ENCODE measurements at regions not wholly inside any gene's neighbourhood (a gene's known extent, or its start where the extent isn't known, plus 50 kb on each side); places are given as distances from the start of the nearest gene placed in this dataset.

GRCh38 chr4:73683033-73683432 is 57.3 kb upstream of the CXCL8 start:
- BruUV-seq (replicated peaks) = no TSS peak
- Histone ChIP-seq H3K36me3 (ENCODE audit: control insufficient read depth in 2 of 2, insufficient read depth in 2 of 2, low read length in 1 of 2) (no peaks in the 10 kb centered on the region), H4K20me1 (ENCODE audit: control insufficient read depth, insufficient read depth) (no peaks in the 10 kb centered on the region), H3K4me1 (ENCODE audit: control insufficient read depth, insufficient read depth, low read length) (no peaks in the 10 kb centered on the region), H3K9ac (ENCODE audit: control insufficient read depth, insufficient read depth, low read length) (no peak overlapping the region), H3K4me3 (no peak overlapping the region), H3K4me2 (ENCODE audit: control insufficient read depth, insufficient read depth) (no peak overlapping the region), H3K79me2 (ENCODE audit: control insufficient read depth, insufficient read depth, low read length) (no peaks in the 10 kb centered on the region), H3K9me3 (replicated peaks; ENCODE audit: control insufficient read depth, insufficient read depth, low read length) (no peaks in the 10 kb centered on the region), H2AFZ (ENCODE audit: control insufficient read depth, low read depth, low read length) (no peak overlapping the region), H3K27me3 (replicated peaks in 1 of 2; ENCODE audit: control insufficient read depth in 2 of 2, insufficient read depth in 2 of 2, low read length in 1 of 2) (no peaks in the 10 kb centered on the region; a peak in 2 of 4 replicates), H3K27ac (ENCODE audit: control insufficient read depth, insufficient read depth) (no peak overlapping the region)
- no peak for DNase-seq (ENCODE audit: low read depth, low spot score)
- in situ Hi-C loops (cut with MboI) (no loop called here), intact Hi-C loops (cut with micrococcal nuclease; ENCODE audit: unreplicated experiment) (no loop called here)
- CTCF ChIA-PET = interaction anchor here (0.7 to 1.7 kb wide), 5 partner anchors 10 to 20 kb away, joined by 3 to 4 read pairs (median 3); no protein-coding TSS in a partner anchor
- no peak for TF ChIP-seq ESRRA (IDR thresholded peaks at IDR 0.05; ENCODE audit: low read length)
- no peak for TF ChIP-seq CEBPZ (IDR thresholded peaks at IDR 0.05; ENCODE audit: low read depth, low read length)
- no peak for TF ChIP-seq LARP7 (IDR thresholded peaks at IDR 0.05)
- no peak for TF ChIP-seq HDAC2 (IDR thresholded peaks at IDR 0.05)
- TF ChIP-seq PAX8 (IDR thresholded peaks at IDR 0.05) = no peak
- TF ChIP-seq NRF1 (conservative IDR thresholded peaks at IDR 0.05; ENCODE audit: low read depth, low read length) = no peak
- TF ChIP-seq WRNIP1 (IDR thresholded peaks at IDR 0.05; ENCODE audit: borderline replicate concordance, low read depth, low read length) = no peak
- no peak for TF ChIP-seq SRF (IDR thresholded peaks at IDR 0.05; ENCODE audit: low read depth in 2 of 2, low read length in 2 of 2)
- TF ChIP-seq SMARCA5 (IDR thresholded peaks at IDR 0.05) = no peak
- TF ChIP-seq SREBF2 (IDR thresholded peaks at IDR 0.05; ENCODE audit: low read length) = no peak
- POLR2A ChIA-PET = no interaction called here
- SMC1A ChIA-PET (ENCODE audit: uncharacterized antibody, unreplicated experiment) = interaction anchor here (0.6 to 1.6 kb wide), 3 partner anchors 9 to 17 kb away, joined by 3 to 4 read pairs (median 3); no protein-coding TSS in a partner anchor
- FAIRE-seq = no peak
- RAD21 ChIA-PET (ENCODE audit: unreplicated experiment) = interaction anchor here (1.0 kb wide), 2 partner anchors 8 to 52 kb away, joined by 3 read pairs; no protein-coding TSS in a partner anchor
- WGBS (ENCODE audit: insufficient coverage, insufficient replicate concordance, low lambda C conversion rate, missing lambda C conversion rate) = 28% methylated on average over 4 of the region's 4 CpGs
- no peak for ATAC-seq

All from GM12878 (cell line).